IMR-90 (cell line): ENCODE measurements at regions not wholly inside any gene's neighbourhood (a gene's known extent, or its start where the extent isn't known, plus 50 kb on each side); places are given as distances from the start of the nearest gene placed in this dataset.

Experiments used
- ATAC-seq: fragments of 200-7000 bp; cut with Tn5 transposase; 2 replicates; pipeline ENCODE4 v1.9.1; 2020; ENCODE audit warnings: low read depth, mild to moderate bottlenecking, moderate library complexity
- BruUV-seq: library from RNA; stranded (reverse); fragments of 400-500 nt; replicated peaks from 2 replicates; lab custom pipeline; 2021; lab: Mats Ljungman, UMichigan
- CTCF ChIA-PET: fragments of 300-600 bp; formaldehyde crosslinking; extraction: SDS; loops from one replicate; lab custom pipeline; 2021; ENCODE audit warnings: antibody characterized with exemption; lab: Yijun Ruan, JAX
- POLR2A ChIA-PET: fragments of 300-600 bp; sonication (Branson Sonifier 250); formaldehyde crosslinking; loops from one replicate; lab custom pipeline; 2022; ENCODE audit warnings: antibody characterized with exemption; ENCODE audit not compliant: unreplicated experiment; lab: Charles Lee
- DNase-seq: peaks from one replicate; pipeline ENCODE4 v3.0.0; 2013
- H2AFZ ChIP-seq: replicated peaks from 2 replicates; pipeline ENCODE3; 2013; ENCODE audit warnings: low read length, mild to moderate bottlenecking; ENCODE audit not compliant: poor library complexity
- H2AK5ac ChIP-seq: 2 replicates; pipeline ENCODE4 v1.6.1; 2013; ENCODE audit warnings: low read depth, low read length, inconsistent platforms
- H2AK9ac ChIP-seq: replicated peaks from 2 replicates; pipeline ENCODE3; 2013; ENCODE audit warnings: mild to moderate bottlenecking, low read depth, low read length, moderate library complexity; ENCODE audit not compliant: poor library complexity
- H2BK120ac ChIP-seq: 2 replicates; pipeline ENCODE4 v1.6.1; 2013; ENCODE audit warnings: low read depth, low read length, inconsistent platforms
- H2BK15ac ChIP-seq: 3 replicates; pipeline ENCODE4 v1.6.1; 2013; ENCODE audit warnings: low read depth, low read length, inconsistent platforms
- H2BK20ac ChIP-seq: 2 replicates; pipeline ENCODE4 v1.6.1; 2013; ENCODE audit warnings: low read depth, mild to moderate bottlenecking, inconsistent platforms, low read length, moderate library complexity
- H2BK5ac ChIP-seq: 2 replicates; pipeline ENCODE4 v1.6.1; 2013; ENCODE audit warnings: mild to moderate bottlenecking, low read depth, low read length, inconsistent platforms; ENCODE audit not compliant: poor library complexity, severe bottlenecking
- H3K14ac ChIP-seq: replicated peaks from 2 replicates; pipeline ENCODE4 v1.6.1; 2013; ENCODE audit warnings: low read depth, low read length, inconsistent platforms
- H3K18ac ChIP-seq: 2 replicates; pipeline ENCODE4 v1.6.1; 2013; ENCODE audit warnings: low read depth, low read length, control low read depth
- H3K23ac ChIP-seq: 2 replicates; pipeline ENCODE4 v1.6.1; 2013; ENCODE audit warnings: low read depth, low read length, inconsistent platforms
- H3K27ac ChIP-seq: 2 replicates; pipeline ENCODE4 v1.5.1; 2013; ENCODE audit warnings: mild to moderate bottlenecking, control low read depth, low read length; ENCODE audit not compliant: insufficient read depth
- H3K27me3 ChIP-seq: 2 replicates; pipeline ENCODE4 v1.6.1; 2013; ENCODE audit warnings: low read length; ENCODE audit not compliant: control insufficient read depth, insufficient read depth
- H3K36me3 ChIP-seq: 2 replicates; pipeline ENCODE4 v1.6.1; 2013; ENCODE audit warnings: low read length, mixed read lengths; ENCODE audit not compliant: control insufficient read depth, insufficient read depth
- H3K4ac ChIP-seq: 2 replicates; pipeline ENCODE4 v1.6.1; 2013; ENCODE audit warnings: low read depth, low read length, inconsistent platforms
- H3K4me1 ChIP-seq: 2 replicates; pipeline ENCODE4 v1.6.1; 2013; ENCODE audit warnings: low read length, mixed read lengths; ENCODE audit not compliant: control insufficient read depth, insufficient read depth
- H3K4me2 ChIP-seq: 2 replicates; pipeline ENCODE4 v1.6.1; 2013; ENCODE audit warnings: low read depth, mild to moderate bottlenecking, control low read depth, low read length, moderate library complexity
- H3K4me3 ChIP-seq: 2 replicates; pipeline ENCODE4 v1.5.1; 2013; ENCODE audit warnings: low read depth, mild to moderate bottlenecking, control low read depth, low read length, moderate library complexity; ENCODE audit not compliant: insufficient read depth
- H3K56ac ChIP-seq: 2 replicates; pipeline ENCODE4 v1.6.1; 2013; ENCODE audit warnings: low read length, inconsistent platforms; ENCODE audit not compliant: insufficient read depth; ENCODE audit errors: extremely low read depth
- H3K79me1 ChIP-seq, 2 experiments: 2 replicates each; pipeline ENCODE4 v1.6.1; 2013; ENCODE audit warnings: low read length in 2 of 2, inconsistent platforms in 1 of 2, low read depth in 1 of 2
- H3K9ac ChIP-seq: 2 replicates; pipeline ENCODE4 v1.6.1; 2013; ENCODE audit warnings: low read depth, low read length, control low read depth
- H3K9me1 ChIP-seq: 2 replicates; pipeline ENCODE4 v1.6.1; 2013; ENCODE audit warnings: low read length, inconsistent platforms; ENCODE audit not compliant: insufficient read depth
- H3K9me3 ChIP-seq: 2 replicates; pipeline ENCODE4 v1.6.1; 2013; ENCODE audit warnings: low read length; ENCODE audit not compliant: control insufficient read depth, insufficient read depth
- H4K20me1 ChIP-seq: 2 replicates; pipeline ENCODE4 v1.6.1; 2013; ENCODE audit warnings: low read length, inconsistent platforms; ENCODE audit not compliant: insufficient read depth
- H4K5ac ChIP-seq: 2 replicates; pipeline ENCODE4 v1.6.1; 2013; ENCODE audit warnings: mild to moderate bottlenecking, low read depth, low read length, control low read depth
- H4K8ac ChIP-seq, 2 experiments: 2 replicates each; pipeline ENCODE4 v1.6.1; 2013; ENCODE audit warnings: low read depth in 2 of 2, low read length in 2 of 2, control low read depth in 1 of 2, inconsistent platforms in 1 of 2
- H4K91ac ChIP-seq: 2 replicates; pipeline ENCODE4 v1.6.1; 2013; ENCODE audit warnings: low read depth, low read length, inconsistent platforms; ENCODE audit not compliant: insufficient read depth
- BHLHE40 ChIP-seq: fragments of 150-350 bp; IDR thresholded peaks from 2 replicates; pipeline ENCODE4 v1.6.1; 2016; ENCODE audit warnings: mild to moderate bottlenecking, low read depth, low read length
- CEBPB ChIP-seq: IDR thresholded peaks from 2 replicates; pipeline ENCODE4 v1.6.1; 2012; ENCODE audit warnings: low read depth, low read length, improper control_type of control experiment
- CHD1 ChIP-seq: IDR thresholded peaks from 2 replicates; pipeline ENCODE4 v1.6.1; 2012; ENCODE audit warnings: low read depth, low read length, improper control_type of control experiment
- CTCF ChIP-seq: conservative IDR thresholded peaks from 2 replicates; pipeline ENCODE4 v1.5.1; 2012; ENCODE audit warnings: mild to moderate bottlenecking, low read depth, low read length, improper control_type of control experiment
- ELK1 ChIP-seq: fragments of 150-350 bp; IDR thresholded peaks from 2 replicates; pipeline ENCODE4 v1.6.1; 2016; ENCODE audit warnings: low read depth, mild to moderate bottlenecking, low read length, moderate library complexity, borderline replicate concordance
- FOS ChIP-seq: fragments of 150-350 bp; IDR thresholded peaks from 2 replicates; pipeline ENCODE4 v1.6.1; 2016; ENCODE audit warnings: low read depth, low read length
- MAFK ChIP-seq: IDR thresholded peaks from 2 replicates; pipeline ENCODE4 v1.6.1; 2012; ENCODE audit warnings: low read depth, low read length, improper control_type of control experiment
- MAZ ChIP-seq: IDR thresholded peaks from 2 replicates; pipeline ENCODE4 v1.6.1; 2012; ENCODE audit warnings: low read depth, mild to moderate bottlenecking, low read length, improper control_type of control experiment, moderate library complexity, borderline replicate concordance
- MXI1 ChIP-seq: IDR thresholded peaks from 2 replicates; pipeline ENCODE4 v1.6.1; 2012; ENCODE audit warnings: low read depth, mild to moderate bottlenecking, low read length, moderate library complexity, borderline replicate concordance
- NFE2L2 ChIP-seq: fragments of 150-350 bp; IDR thresholded peaks from 2 replicates; pipeline ENCODE4 v1.6.1; 2016; ENCODE audit warnings: low read depth, mild to moderate bottlenecking, low read length
- POLR2A ChIP-seq: IDR thresholded peaks from 2 replicates; pipeline ENCODE4 v1.6.1; 2012; ENCODE audit warnings: mild to moderate bottlenecking, low read depth, low read length
- RAD21 ChIP-seq: IDR thresholded peaks from 2 replicates; pipeline ENCODE4 v1.6.1; 2012; ENCODE audit warnings: low read length, improper control_type of control experiment
- RFX5 ChIP-seq: IDR thresholded peaks from 2 replicates; pipeline ENCODE4 v1.8.0; 2012; ENCODE audit warnings: low read depth, mild to moderate bottlenecking, low read length, moderate library complexity
- SMC3 ChIP-seq: fragments of 150-350 bp; IDR thresholded peaks from 2 replicates; pipeline ENCODE4 v1.6.1; 2016; ENCODE audit warnings: low read depth, mild to moderate bottlenecking, antibody characterized with exemption, low read length, moderate library complexity
- USF2 ChIP-seq: fragments of 150-350 bp; IDR thresholded peaks from 2 replicates; pipeline ENCODE4 v1.6.1; 2017; ENCODE audit warnings: mild to moderate bottlenecking, antibody characterized with exemption, low read length, low read depth
- WGBS, 2 experiments: methylation state at CpG; one replicate each; pipeline versions ENCODE4 v1.1.5 to v1.1.7; 2013; ENCODE audit warnings: missing lambda C conversion rate in 2 of 2; ENCODE audit not compliant: insufficient read length in 1 of 2; ENCODE audit errors: extremely low coverage in 2 of 2; 5-methylcytosine and 5-hydroxymethylcytosine counted together
- dilution Hi-C: fragments of 300-500 bp; cut with HindIII; formaldehyde crosslinking; loops from one replicate; pipeline ENCODE4 v1.14.3; 2018; ENCODE audit warnings: low sequenced_read_pairs; ENCODE audit not compliant: unreplicated experiment
- in situ Hi-C: fragments of 300-500 bp; cut with MboI; formaldehyde crosslinking; loops from 3 replicates; pipeline ENCODE4 v1.14.3; 2019; ENCODE audit warnings: low sequenced_read_pairs, inconsistent platforms, mixed read lengths
- intact Hi-C: fragments of 100-400 bp; cut with micrococcal nuclease; formaldehyde crosslinking; loops from 2 replicates; pipeline ENCODE4 v1.10.0; 2022

- ChIA-PET POLR2A (no interaction called here), CTCF (no interaction called here)
- intact Hi-C loops, result no loop called here
These were observed 171.9 kb downstream of the ENGASE start for GRCh38 chr17:79246225-79247190.

More at GRCh38 chr17:79246225-79247190, 171.9 kb downstream of the ENGASE start:
- in situ Hi-C loops, result no loop called here
- BruUV-seq, result no TSS peak
- Histone ChIP-seq H3K4me1 (no peaks in the 10 kb centered on the region), H3K9me1 (no peaks in the 10 kb centered on the region), H4K91ac (no peak overlapping the region), H3K27ac (no peak overlapping the region), H3K36me3 (no peaks in the 10 kb centered on the region), H3K4ac (no peak overlapping the region), H2BK5ac (no peak overlapping the region), H3K9me3 (no peaks in the 10 kb centered on the region), H2BK15ac (no peak overlapping the region), H3K27me3 (no peaks in the 10 kb centered on the region; the same call in 1 of the 2 replicates), H2BK120ac (no peak overlapping the region), H3K4me3 (no peak overlapping the region), H4K5ac (no peak overlapping the region), H3K4me2 (no peak overlapping the region), H2AK9ac (no peak overlapping the region), H2BK20ac (no peak overlapping the region), H2AK5ac (no peak overlapping the region), H3K18ac (no peak overlapping the region), H3K56ac (no peak overlapping the region), H3K9ac (no peak overlapping the region), H2AFZ (peak overlapping the region; percentile 43), H4K8ac (no peak overlapping the region), H4K20me1 (no peaks in the 10 kb centered on the region), H3K79me1 (no peaks in the 10 kb centered on the region), H3K14ac (no peak overlapping the region), H3K23ac (no peak overlapping the region)
- TF ChIP-seq CTCF (no peak), MXI1 (no peak), USF2 (no peak), CEBPB (no peak), RAD21 (no peak), FOS (no peak), NFE2L2 (no peak), ELK1 (no peak), SMC3 (no peak), MAFK (no peak), RFX5 (no peak), BHLHE40 (no peak), MAZ (no peak), POLR2A (no peak), CHD1 (no peak)
- ATAC-seq (no peak), DNase-seq (no peak)
- dilution Hi-C loops, result no loop called here
- WGBS, 2 experiments, result 50% methylated on average over 4 of the region's 27 CpGs; no CpG with 5 or more reads in 1 of the 2 experiments
